ENCODE measurements at regions not wholly inside any gene's neighbourhood (a gene's known extent, or its start where the extent isn't known, plus 50 kb on each side); places are given as distances from the start of the nearest gene placed in this dataset.

- TF ChIP-seq CTCF (IDR thresholded peaks at IDR 0.05) (peak; percentile 87), EZH2 (IDR thresholded peaks at IDR 0.05; ENCODE audit: borderline replicate concordance, insufficient read depth, low read depth, low read length, poor library complexity, severe bottlenecking) (no peak)
Observed at GRCh38 chr12:69070319-69071090, 137.5 kb upstream of the CPM start.
